Kidney (tissue), 13 donors: ENCODE measurements at regions not wholly inside any gene's neighbourhood (a gene's known extent, or its start where the extent isn't known, plus 50 kb on each side); places are given as distances from the start of the nearest gene placed in this dataset.

ENCODE experiments used
- DNase-seq, 5 donors: peaks; one replicate each; pipeline ENCODE4 v3.0.0-alpha.2; 2013 to 2020
- FAIRE-seq: peaks from 2 replicates; lab custom pipeline; 2012; peaks lifted over from hg19 to GRCh38; lab: Jason Lieb, UNC
- H3K27ac ChIP-seq, 2 donors: one replicate each; pipeline ENCODE4 v1.7.0; 2013; ENCODE audit warnings: low read depth in 2 of 2, low read length in 2 of 2, inconsistent platforms in 1 of 2
- H3K27me3 ChIP-seq: one replicate; pipeline ENCODE4 v1.7.1; 2013; ENCODE audit warnings: low read length, inconsistent platforms; ENCODE audit not compliant: control insufficient read depth, insufficient read depth
- H3K36me3 ChIP-seq, 3 donors: one replicate each; pipeline versions ENCODE4 v1.7.0 to v1.7.1; 2013; ENCODE audit warnings: low read length in 3 of 3, control low read depth in 1 of 3, inconsistent platforms in 1 of 3; ENCODE audit not compliant: insufficient read depth in 3 of 3, control insufficient read depth in 2 of 3
- H3K4me1 ChIP-seq, 3 donors: one replicate each; pipeline versions ENCODE4 v1.7.0 to v1.7.1; 2013; ENCODE audit warnings: low read length in 3 of 3, inconsistent platforms in 1 of 3, low read depth in 1 of 3; ENCODE audit not compliant: control insufficient read depth in 2 of 3, insufficient read depth in 2 of 3
- H3K4me3 ChIP-seq, 3 donors: one replicate each; pipeline versions ENCODE4 v1.7.0 to v1.8.1; 2013; ENCODE audit warnings: low read length in 3 of 3, control low read depth in 1 of 3, inconsistent platforms in 1 of 3
- H3K9ac ChIP-seq, 3 donors: one replicate each; pipeline versions ENCODE4 v1.7.0 to v1.7.1; 2013; ENCODE audit warnings: low read length in 3 of 3, control low read depth in 1 of 3, inconsistent platforms in 1 of 3
- H3K9me3 ChIP-seq, 3 donors: one replicate each; pipeline versions ENCODE4 v1.7.0 to v1.7.1; 2013; ENCODE audit warnings: low read length in 3 of 3, control low read depth in 1 of 3, inconsistent platforms in 1 of 3; ENCODE audit not compliant: control insufficient read depth in 2 of 3, insufficient read depth in 1 of 3
- CTCF ChIP-seq: IDR thresholded peaks from 3 replicates; pipeline ENCODE4 v1.5.1; 2012; ENCODE audit warnings: mild to moderate bottlenecking, moderate library complexity, borderline replicate concordance; ENCODE audit not compliant: insufficient read depth; ENCODE audit errors: extremely low read depth
- intact Hi-C: fragments of 100-400 bp; cut with DNase I; formaldehyde crosslinking; loops from one replicate; pipeline ENCODE4 v1.11.1; 2022
- donor health status: control.
- donor health status: control.
- donor health status: control.
- donor health status: control.
- donor health status: control.
- donor health status: DM: yes; HTN: yes; CAD: no.
- donor health status: Normal renal cell carcinoma (clear cell type).

GRCh38 chr4:82071951-82072350 is 301.8 kb downstream of the HNRNPD start:
- Histone ChIP-seq H3K4me1 (no peaks in the 10 kb centered on the region), H3K36me3 (no peaks in the 10 kb centered on the region), H3K27me3 (no peaks in the 10 kb centered on the region), H3K4me3 (no peak overlapping the region), H3K27ac (no peak overlapping the region), H3K9me3 (no peaks in the 10 kb centered on the region), H3K9ac (no peak overlapping the region)
- no peak for DNase-seq
- intact Hi-C loops = no loop called here
- no peak for FAIRE-seq
- no peak for TF ChIP-seq CTCF

DNA sequence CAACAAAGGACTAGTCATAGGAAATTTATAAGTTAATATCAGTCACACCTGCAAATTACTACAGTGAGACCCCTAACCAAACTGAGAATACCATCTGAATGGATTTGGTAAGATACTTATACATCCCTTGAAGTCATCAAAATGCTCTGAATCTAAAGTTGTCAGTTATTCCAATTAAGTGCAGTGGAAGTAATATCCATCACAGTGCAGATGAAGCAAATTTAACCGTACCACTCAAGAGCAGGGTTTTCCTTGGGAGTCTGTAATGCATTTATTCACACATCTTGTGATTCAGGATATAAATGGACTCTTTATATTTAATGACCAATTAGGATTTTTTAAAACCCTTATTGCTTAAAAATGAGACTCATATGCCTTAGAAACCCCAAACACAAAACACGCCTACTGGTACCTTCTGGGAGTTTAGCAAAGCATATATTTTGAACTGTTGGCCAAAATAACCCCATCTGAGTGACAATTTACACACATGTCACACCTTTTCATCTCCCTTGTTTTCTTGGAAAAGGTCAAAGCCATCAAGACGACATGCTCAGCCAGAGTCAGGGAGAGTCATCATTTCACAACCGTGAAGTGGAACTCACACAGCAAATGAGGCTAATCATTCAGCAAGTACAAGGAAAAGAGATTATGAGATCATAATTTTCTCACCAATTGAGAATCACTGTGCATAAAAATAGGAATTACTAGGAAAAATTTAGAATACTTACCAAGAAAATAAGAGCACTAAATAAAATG is 303.7 kb downstream of the HNRNPD start:
- Histone ChIP-seq H3K27me3 (no peaks in the 10 kb centered on the region), H3K9ac (no peak overlapping the region), H3K36me3 (no peaks in the 10 kb centered on the region), H3K9me3 (no peaks in the 10 kb centered on the region), H3K4me3 (no peak overlapping the region), H3K4me1 (no peaks in the 10 kb centered on the region), H3K27ac (no peak overlapping the region)
- no peak for TF ChIP-seq CTCF
- no peak for FAIRE-seq
- intact Hi-C loops = no loop called here
- DNase-seq = no peak

- Histone ChIP-seq H3K9me3 (no peaks in the 10 kb centered on the region), H3K36me3 (no peaks in the 10 kb centered on the region), H3K27ac (no peak overlapping the region), H3K4me3 (no peak overlapping the region), H3K4me1 (no peaks in the 10 kb centered on the region), H3K27me3 (no peaks in the 10 kb centered on the region), H3K9ac (no peak overlapping the region)
- no peak for DNase-seq
- intact Hi-C loops = no loop called here
- no peak for TF ChIP-seq CTCF
- no peak for FAIRE-seq
Observed at GRCh38 chr4:82063017-82063416, 310.8 kb downstream of the HNRNPD start.

DNA sequence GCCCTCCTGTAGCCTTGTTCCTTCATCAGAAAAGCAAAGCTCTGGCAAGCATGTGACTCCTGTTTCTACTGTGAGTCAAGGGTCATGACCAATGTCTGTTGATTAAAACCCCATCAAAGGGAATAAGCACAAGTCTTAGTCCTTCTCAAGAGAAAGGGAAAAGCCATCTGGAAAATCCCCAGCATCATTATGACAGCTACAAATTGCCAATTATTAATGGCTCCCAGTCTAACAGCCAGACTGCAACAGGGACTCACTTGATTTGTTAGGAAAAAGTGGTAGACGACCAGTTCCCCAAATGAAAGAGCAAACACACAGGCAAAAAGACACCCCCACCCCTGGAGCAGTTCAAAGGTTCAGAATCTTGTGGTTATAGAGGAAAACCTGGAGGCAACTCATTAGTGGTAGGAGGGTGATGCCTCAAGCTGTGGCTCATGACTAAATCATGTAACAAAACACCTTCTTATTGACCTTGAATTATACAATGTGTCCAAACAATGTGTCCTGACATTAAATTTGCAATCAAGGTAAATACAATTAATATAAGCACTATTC is 315.7 kb downstream of the HNRNPD start:
- Histone ChIP-seq H3K27ac (no peak overlapping the region), H3K27me3 (no peaks in the 10 kb centered on the region), H3K36me3 (no peaks in the 10 kb centered on the region), H3K9me3 (no peaks in the 10 kb centered on the region), H3K4me1 (no peaks in the 10 kb centered on the region), H3K4me3 (no peak overlapping the region), H3K9ac (no peak overlapping the region)
- intact Hi-C loops = no loop called here
- no peak for TF ChIP-seq CTCF
- DNase-seq = no peak
- no peak for FAIRE-seq
